ENCODE measurements at regions not wholly inside any gene's neighbourhood (a gene's known extent, or its start where the extent isn't known, plus 50 kb on each side); places are given as distances from the start of the nearest gene placed in this dataset.

DNA sequence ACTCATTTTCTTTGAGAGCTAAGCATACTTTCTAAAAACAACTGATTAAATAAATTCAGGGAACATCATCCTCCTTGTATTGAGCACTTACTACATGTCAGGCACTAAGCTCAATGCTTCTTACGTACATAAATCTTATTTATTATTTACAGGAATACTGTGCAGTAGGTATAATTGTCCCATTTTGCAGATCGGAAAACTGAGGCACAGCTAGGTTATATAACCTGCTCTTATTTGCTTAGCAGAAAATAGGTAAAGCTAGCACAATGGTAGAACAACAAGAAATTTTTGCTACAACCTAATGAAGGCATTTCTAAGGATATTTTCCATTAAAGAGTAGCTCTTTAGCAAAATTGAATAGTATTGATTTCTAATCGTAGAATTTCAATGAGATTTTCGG is 168.7 kb upstream of the KCNJ16 start:
- TF ChIP-seq CTCF (IDR thresholded peaks at IDR 0.05 in 8 of 11, conservative IDR thresholded peaks at IDR 0.05 in 3 of 11) (no peak), POLR2A (IDR thresholded peaks at IDR 0.05) (no peak)
